ENCODE measurements at regions not wholly inside any gene's neighbourhood (a gene's known extent, or its start where the extent isn't known, plus 50 kb on each side); places are given as distances from the start of the nearest gene placed in this dataset.

DNA sequence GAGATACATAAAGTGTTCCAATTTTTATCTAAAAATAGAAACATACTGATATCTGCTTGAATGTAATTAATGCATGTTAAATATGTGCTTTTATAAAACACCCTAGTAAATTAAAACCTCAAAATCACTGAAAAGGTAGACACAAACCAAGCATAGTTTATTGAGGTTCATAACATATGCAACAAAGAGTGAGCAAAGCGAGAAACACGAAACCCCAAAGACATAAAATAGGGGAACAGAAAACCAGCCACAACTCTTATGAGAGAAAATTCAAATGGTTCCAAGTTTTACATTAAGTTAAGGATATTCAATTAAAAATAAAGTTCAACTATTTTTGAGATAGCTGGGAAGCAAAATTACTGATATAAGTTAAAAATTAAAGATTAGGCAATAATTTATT, 336.4 kb upstream of the AGA start:
- Mint-ChIP-seq H3K4me3 (ENCODE audit: unreplicated experiment) (no peak overlapping the region), H3K9me3 (ENCODE audit: unreplicated experiment) (peaks cover 2% of the 10 kb centered on the region), H3K27ac (ENCODE audit: unreplicated experiment) (no peak overlapping the region), H3K27me3 (ENCODE audit: low read depth, unreplicated experiment) (no peaks in the 10 kb centered on the region), H3K36me3 (ENCODE audit: low read depth, unreplicated experiment) (no peaks in the 10 kb centered on the region), H3K4me1 (ENCODE audit: low read depth, unreplicated experiment) (no peaks in the 10 kb centered on the region)
- Histone ChIP-seq H4K20me1 (ENCODE audit: insufficient read depth, low read length) (no peaks in the 10 kb centered on the region), H3K79me2 (ENCODE audit: insufficient read depth, low read length) (no peaks in the 10 kb centered on the region), H3K27ac (ENCODE audit: low read depth, low read length) (no peak overlapping the region), H3K9me3 (ENCODE audit: insufficient read depth, low read depth, low read length) (no peaks in the 10 kb centered on the region), H3K4me2 (ENCODE audit: low read length) (no peak overlapping the region), H3K4me1 (ENCODE audit: insufficient read depth, low read length) (no peaks in the 10 kb centered on the region), H3K27me3 (ENCODE audit: insufficient read depth, low read length) (no peaks in the 10 kb centered on the region), H3K36me3 (ENCODE audit: insufficient read depth, low read length) (no peaks in the 10 kb centered on the region), H2AFZ (ENCODE audit: low read depth, low read length) (no peak overlapping the region), H3K4me3 (ENCODE audit: insufficient read depth, low read depth, low read length) (no peak overlapping the region), H3K9ac (ENCODE audit: low read length) (no peak overlapping the region)
- TF ChIP-seq EZH2 (IDR thresholded peaks at IDR 0.05; ENCODE audit: insufficient read depth, low read length) = no peak
- TF ChIP-seq, protein P1, sequence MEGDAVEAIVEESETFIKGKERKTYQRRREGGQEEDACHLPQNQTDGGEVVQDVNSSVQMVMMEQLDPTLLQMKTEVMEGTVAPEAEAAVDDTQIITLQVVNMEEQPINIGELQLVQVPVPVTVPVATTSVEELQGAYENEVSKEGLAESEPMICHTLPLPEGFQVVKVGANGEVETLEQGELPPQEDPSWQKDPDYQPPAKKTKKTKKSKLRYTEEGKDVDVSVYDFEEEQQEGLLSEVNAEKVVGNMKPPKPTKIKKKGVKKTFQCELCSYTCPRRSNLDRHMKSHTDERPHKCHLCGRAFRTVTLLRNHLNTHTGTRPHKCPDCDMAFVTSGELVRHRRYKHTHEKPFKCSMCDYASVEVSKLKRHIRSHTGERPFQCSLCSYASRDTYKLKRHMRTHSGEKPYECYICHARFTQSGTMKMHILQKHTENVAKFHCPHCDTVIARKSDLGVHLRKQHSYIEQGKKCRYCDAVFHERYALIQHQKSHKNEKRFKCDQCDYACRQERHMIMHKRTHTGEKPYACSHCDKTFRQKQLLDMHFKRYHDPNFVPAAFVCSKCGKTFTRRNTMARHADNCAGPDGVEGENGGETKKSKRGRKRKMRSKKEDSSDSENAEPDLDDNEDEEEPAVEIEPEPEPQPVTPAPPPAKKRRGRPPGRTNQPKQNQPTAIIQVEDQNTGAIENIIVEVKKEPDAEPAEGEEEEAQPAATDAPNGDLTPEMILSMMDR (IDR thresholded peaks at IDR 0.05; ENCODE audit: insufficient read depth, low read depth, low read length) = no peak
- DNase-seq (ENCODE audit: low read depth) (no peak), FAIRE-seq (no peak)

DNA sequence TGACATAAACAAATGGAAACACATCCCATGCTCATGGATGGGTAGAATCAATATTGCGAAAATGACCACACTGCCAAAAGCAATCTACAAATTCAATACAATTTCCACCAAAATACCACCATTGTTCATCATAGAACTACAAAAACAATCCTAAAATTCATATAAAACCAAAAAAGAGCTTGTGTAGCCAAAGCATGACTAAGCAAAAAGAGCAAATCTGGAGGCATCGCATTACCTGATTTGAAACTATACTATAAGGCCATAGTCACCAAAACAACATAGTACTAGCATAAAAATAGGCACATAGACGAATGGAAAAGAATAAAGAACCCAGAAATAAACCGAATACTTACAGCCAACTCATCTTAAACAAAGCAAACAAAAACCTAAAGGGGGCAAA, 342.8 kb upstream of the AGA start:
- H3K4me3 Mint-ChIP-seq (ENCODE audit: unreplicated experiment) = no peak overlapping the region

DNA sequence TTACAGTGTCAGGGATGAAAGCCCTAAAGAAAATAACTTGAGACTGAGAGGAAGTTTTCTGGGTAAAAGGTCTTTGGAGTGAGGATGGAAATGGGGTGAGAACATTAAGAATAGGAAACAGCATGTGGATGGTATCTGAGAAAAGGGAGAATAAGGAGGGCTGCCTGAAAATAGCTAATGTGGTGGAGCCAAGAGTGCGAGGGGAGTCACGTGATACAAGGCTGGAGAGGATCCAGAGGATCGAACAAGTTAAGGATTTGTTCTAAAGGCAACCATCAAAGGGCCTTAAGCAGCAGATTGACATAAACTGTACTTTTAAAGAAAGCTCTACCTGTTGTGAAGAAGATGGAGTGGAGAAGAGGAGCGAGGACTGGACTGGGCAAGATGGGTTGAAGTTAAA, 347.4 kb upstream of the AGA start:
- no peak overlapping the region for H3K9ac ChIP-seq (ENCODE audit: low read length)
- no peak overlapping the region for H3K27ac Mint-ChIP-seq (ENCODE audit: unreplicated experiment)
- DNase-seq (ENCODE audit: low read depth) (no peak), FAIRE-seq (no peak)
- H4K20me1 ChIP-seq (ENCODE audit: insufficient read depth, low read length) = no peaks in the 10 kb centered on the region
- H3K4me1 Mint-ChIP-seq (ENCODE audit: low read depth, unreplicated experiment) = peaks cover 3% of the 10 kb centered on the region
- H3K4me3 Mint-ChIP-seq (ENCODE audit: unreplicated experiment) = no peak overlapping the region
- H3K4me1 ChIP-seq (ENCODE audit: insufficient read depth, low read length) = no peaks in the 10 kb centered on the region
- no peak overlapping the region for H3K4me2 ChIP-seq (ENCODE audit: low read length)
- no peak overlapping the region for H2AFZ ChIP-seq (ENCODE audit: low read depth, low read length)
- H3K4me3 ChIP-seq (ENCODE audit: insufficient read depth, low read depth, low read length) = no peak overlapping the region
- H3K27ac ChIP-seq (ENCODE audit: low read depth, low read length) = no peak overlapping the region
- no peaks in the 10 kb centered on the region for H3K36me3 Mint-ChIP-seq (ENCODE audit: low read depth, unreplicated experiment)
- H3K79me2 ChIP-seq (ENCODE audit: insufficient read depth, low read length) = no peaks in the 10 kb centered on the region
- no peaks in the 10 kb centered on the region for H3K27me3 ChIP-seq (ENCODE audit: insufficient read depth, low read length)
- H3K9me3 Mint-ChIP-seq (ENCODE audit: unreplicated experiment) = no peaks in the 10 kb centered on the region
- no peaks in the 10 kb centered on the region for H3K27me3 Mint-ChIP-seq (ENCODE audit: low read depth, unreplicated experiment)
- H3K36me3 ChIP-seq (ENCODE audit: insufficient read depth, low read length) = no peaks in the 10 kb centered on the region
- TF ChIP-seq, protein P1 (IDR thresholded peaks at IDR 0.05; ENCODE audit: insufficient read depth, low read depth, low read length) = no peak
- no peak for TF ChIP-seq EZH2 (IDR thresholded peaks at IDR 0.05; ENCODE audit: insufficient read depth, low read length)
- H3K9me3 ChIP-seq (ENCODE audit: insufficient read depth, low read depth, low read length) = no peaks in the 10 kb centered on the region

More for the DNA sequence above, 342.8 kb upstream of the AGA start:
- Histone ChIP-seq H4K20me1 (ENCODE audit: insufficient read depth, low read length) (no peaks in the 10 kb centered on the region), H3K27me3 (ENCODE audit: insufficient read depth, low read length) (no peaks in the 10 kb centered on the region), H3K4me2 (ENCODE audit: low read length) (no peak overlapping the region), H2AFZ (ENCODE audit: low read depth, low read length) (no peak overlapping the region), H3K4me3 (ENCODE audit: insufficient read depth, low read depth, low read length) (no peak overlapping the region), H3K79me2 (ENCODE audit: insufficient read depth, low read length) (no peaks in the 10 kb centered on the region), H3K36me3 (ENCODE audit: insufficient read depth, low read length) (no peaks in the 10 kb centered on the region), H3K9ac (ENCODE audit: low read length) (no peak overlapping the region), H3K4me1 (ENCODE audit: insufficient read depth, low read length) (no peaks in the 10 kb centered on the region), H3K27ac (ENCODE audit: low read depth, low read length) (no peak overlapping the region), H3K9me3 (ENCODE audit: insufficient read depth, low read depth, low read length) (no peaks in the 10 kb centered on the region)
- FAIRE-seq = no peak
- H3K4me1 Mint-ChIP-seq (ENCODE audit: low read depth, unreplicated experiment) = peaks cover 3% of the 10 kb centered on the region
- no peak for TF ChIP-seq EZH2 (IDR thresholded peaks at IDR 0.05; ENCODE audit: insufficient read depth, low read length)
- TF ChIP-seq, protein P1 (IDR thresholded peaks at IDR 0.05; ENCODE audit: insufficient read depth, low read depth, low read length) = no peak
- no peaks in the 10 kb centered on the region for H3K27me3 Mint-ChIP-seq (ENCODE audit: low read depth, unreplicated experiment)
- no peaks in the 10 kb centered on the region for H3K36me3 Mint-ChIP-seq (ENCODE audit: low read depth, unreplicated experiment)
- no peak overlapping the region for H3K27ac Mint-ChIP-seq (ENCODE audit: unreplicated experiment)
- peaks cover 2% of the 10 kb centered on the region for H3K9me3 Mint-ChIP-seq (ENCODE audit: unreplicated experiment)
- no peak for DNase-seq (ENCODE audit: low read depth)
